GM23338 (cell line): ENCODE measurements at regions not wholly inside any gene's neighbourhood (a gene's known extent, or its start where the extent isn't known, plus 50 kb on each side); places are given as distances from the start of the nearest gene placed in this dataset.

ENCODE experiments used
- ATAC-seq: fragments of 200-7000 bp; cut with Tn5 transposase; 3 replicates; pipeline ENCODE4 v1.9.1; 2020
- DNase-seq: peaks from one replicate; pipeline ENCODE4 v3.0.0-alpha.2; 2015; ENCODE audit warnings: low spot score
- H2AFZ ChIP-seq: fragments of 200-600 bp; sonication (generic); 2 replicates; pipeline ENCODE4 v1.8.0; 2016; ENCODE audit warnings: antibody characterized with exemption, mild to moderate bottlenecking, moderate library complexity
- H3F3A ChIP-seq: fragments of 200-600 bp; sonication (generic); replicated peaks from 2 replicates; pipeline ENCODE4 v1.8.0; 2017; ENCODE audit warnings: antibody characterized with exemption, mixed run types, low read depth
- H3K27ac ChIP-seq: fragments of 200-600 bp; sonication (generic); 2 replicates; pipeline ENCODE4 v1.6.1; 2016; ENCODE audit warnings: low read depth
- H3K27me3 ChIP-seq: fragments of 200-600 bp; sonication (generic); 2 replicates; pipeline ENCODE4 v1.8.0; 2016; ENCODE audit warnings: mild to moderate bottlenecking, mixed run types, moderate library complexity; ENCODE audit not compliant: insufficient read depth
- H3K36me3 ChIP-seq: fragments of 200-600 bp; sonication (generic); 2 replicates; pipeline ENCODE4 v1.8.0; 2016; ENCODE audit warnings: mild to moderate bottlenecking; ENCODE audit not compliant: insufficient read depth
- H3K4me1 ChIP-seq: fragments of 200-600 bp; sonication (generic); 2 replicates; pipeline ENCODE4 v1.8.0; 2016; ENCODE audit warnings: mild to moderate bottlenecking, moderate library complexity; ENCODE audit not compliant: insufficient read depth
- H3K4me2 ChIP-seq: fragments of 200-600 bp; sonication (generic); 2 replicates; pipeline ENCODE4 v1.7.1; 2017; ENCODE audit warnings: mixed run types
- H3K4me3 ChIP-seq: fragments of 200-600 bp; sonication (generic); 2 replicates; pipeline ENCODE4 v1.6.1; 2016; ENCODE audit warnings: mixed run types
- H3K79me2 ChIP-seq: fragments of 200-600 bp; sonication (generic); replicated peaks from 2 replicates; pipeline ENCODE4 v1.8.0; 2017; ENCODE audit warnings: mild to moderate bottlenecking; ENCODE audit not compliant: insufficient read depth
- H3K9me2 ChIP-seq: fragments of 200-600 bp; sonication (generic); 2 replicates; pipeline ENCODE4 v1.8.0; 2017; ENCODE audit not compliant: insufficient read depth
- H4K20me1 ChIP-seq: fragments of 200-600 bp; sonication (generic); replicated peaks from 2 replicates; pipeline ENCODE4 v1.8.0; 2017; ENCODE audit warnings: mild to moderate bottlenecking; ENCODE audit not compliant: insufficient read depth
- H3K27ac Mint-ChIP-seq: 2 replicates; pipeline ENCODE4 v1.8.0; 2020; ENCODE audit warnings: inconsistent platforms, mild to moderate bottlenecking, moderate library complexity, mixed read lengths
- H3K27me3 Mint-ChIP-seq: 3 replicates; pipeline ENCODE4 v1.8.0; 2022; ENCODE audit warnings: low read depth, mild to moderate bottlenecking, moderate library complexity, mixed read lengths, inconsistent platforms; ENCODE audit not compliant: insufficient read depth, poor library complexity
- H3K36me3 Mint-ChIP-seq: 3 replicates; pipeline ENCODE4 v1.8.0; 2021; ENCODE audit warnings: low read depth, mild to moderate bottlenecking, inconsistent platforms, moderate library complexity, mixed read lengths
- H3K4me1 Mint-ChIP-seq: 3 replicates; pipeline ENCODE4 v1.8.0; 2020; ENCODE audit warnings: mild to moderate bottlenecking, inconsistent platforms, mixed read lengths
- H3K4me3 Mint-ChIP-seq: 3 replicates; pipeline ENCODE4 v1.8.0; 2021; ENCODE audit warnings: moderate library complexity, mild to moderate bottlenecking, inconsistent platforms, mixed read lengths
- H3K9me3 Mint-ChIP-seq: 3 replicates; pipeline ENCODE4 v1.8.0; 2020; ENCODE audit warnings: moderate library complexity, mild to moderate bottlenecking, inconsistent platforms, mixed read lengths
- EZH2 ChIP-seq: fragments of 200-600 bp; sonication (generic); IDR thresholded peaks from one replicate; pipeline ENCODE4 v1.8.0; 2017; ENCODE audit warnings: antibody characterized with exemption, mild to moderate bottlenecking, low read depth; ENCODE audit not compliant: unreplicated experiment
- NANOG ChIP-seq: IDR thresholded peaks from 2 replicates; pipeline ENCODE4 v1.6.1; 2016; ENCODE audit warnings: antibody characterized with exemption, borderline replicate concordance
- POLR2AphosphoS5 ChIP-seq: IDR thresholded peaks from 2 replicates; pipeline ENCODE4 v1.6.1; 2016; ENCODE audit warnings: antibody characterized with exemption, low read depth
- ZNF114 ChIP-seq: fragments of 250-450 bp; sonication (Bioruptor Pico); IDR thresholded peaks from 2 replicates; pipeline ENCODE4 v1.5.0; 2020; ENCODE audit warnings: mild to moderate bottlenecking, moderate library complexity
- TF ChIP-seq, protein P1 (sequence below): IDR thresholded peaks from one replicate; pipeline ENCODE4 v1.6.1; 2018; ENCODE audit warnings: antibody characterized with exemption; ENCODE audit not compliant: unreplicated experiment
- TF ChIP-seq, protein P2 (sequence below): fragments of 250-450 bp; sonication (Bioruptor Pico); IDR thresholded peaks from 2 replicates; pipeline ENCODE4 v1.5.0; 2020; ENCODE audit warnings: mild to moderate bottlenecking, moderate library complexity

DNA sequence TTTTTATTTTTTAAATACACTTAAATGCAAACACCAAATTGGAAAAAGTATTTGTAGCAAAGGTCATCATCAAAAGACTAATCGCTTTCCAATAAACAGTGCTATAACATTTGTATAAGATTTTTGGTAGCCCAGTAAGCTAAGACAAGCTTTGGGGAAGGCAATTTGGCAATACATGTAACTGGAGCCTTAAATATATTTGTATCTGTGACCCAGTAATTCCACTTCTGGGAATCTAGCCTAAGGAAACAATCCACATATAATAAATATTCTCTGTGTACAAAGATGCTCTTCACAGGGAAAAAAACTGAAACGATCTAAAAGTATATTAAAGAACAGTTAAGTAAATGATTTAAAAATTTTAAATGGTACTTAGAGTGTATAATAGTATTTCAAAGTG lies 65.5 kb upstream of the TJP1 start:
- peaks cover 8% of the 10 kb centered on the region for H3K27me3 Mint-ChIP-seq
- no peak for DNase-seq

More for the DNA sequence above, 65.5 kb upstream of the TJP1 start:
- H2AFZ ChIP-seq, result no peak overlapping the region
- peaks cover 12% of the 10 kb centered on the region; the same call in 1 of the 2 replicates for H3K9me2 ChIP-seq
- H3K4me1 ChIP-seq, result peaks cover 27% of the 10 kb centered on the region
- H3F3A ChIP-seq, result no peaks in the 10 kb centered on the region
- Mint-ChIP-seq H3K4me3 (no peak overlapping the region), H3K27ac (no peak overlapping the region), H3K9me3 (peaks cover 4% of the 10 kb centered on the region; the same call in 1 of the 3 replicates), H3K36me3 (peaks cover 5% of the 10 kb centered on the region; the same call in 1 of the 3 replicates), H3K4me1 (peaks cover 36% of the 10 kb centered on the region)
- H3K4me2 ChIP-seq, result no peak overlapping the region
- no peak for ATAC-seq
- TF ChIP-seq ZNF114 (CRISPR knock-in tag) (no peak), EZH2 (no peak), POLR2AphosphoS5 (no peak), NANOG (no peak)
- TF ChIP-seq, protein P1, sequence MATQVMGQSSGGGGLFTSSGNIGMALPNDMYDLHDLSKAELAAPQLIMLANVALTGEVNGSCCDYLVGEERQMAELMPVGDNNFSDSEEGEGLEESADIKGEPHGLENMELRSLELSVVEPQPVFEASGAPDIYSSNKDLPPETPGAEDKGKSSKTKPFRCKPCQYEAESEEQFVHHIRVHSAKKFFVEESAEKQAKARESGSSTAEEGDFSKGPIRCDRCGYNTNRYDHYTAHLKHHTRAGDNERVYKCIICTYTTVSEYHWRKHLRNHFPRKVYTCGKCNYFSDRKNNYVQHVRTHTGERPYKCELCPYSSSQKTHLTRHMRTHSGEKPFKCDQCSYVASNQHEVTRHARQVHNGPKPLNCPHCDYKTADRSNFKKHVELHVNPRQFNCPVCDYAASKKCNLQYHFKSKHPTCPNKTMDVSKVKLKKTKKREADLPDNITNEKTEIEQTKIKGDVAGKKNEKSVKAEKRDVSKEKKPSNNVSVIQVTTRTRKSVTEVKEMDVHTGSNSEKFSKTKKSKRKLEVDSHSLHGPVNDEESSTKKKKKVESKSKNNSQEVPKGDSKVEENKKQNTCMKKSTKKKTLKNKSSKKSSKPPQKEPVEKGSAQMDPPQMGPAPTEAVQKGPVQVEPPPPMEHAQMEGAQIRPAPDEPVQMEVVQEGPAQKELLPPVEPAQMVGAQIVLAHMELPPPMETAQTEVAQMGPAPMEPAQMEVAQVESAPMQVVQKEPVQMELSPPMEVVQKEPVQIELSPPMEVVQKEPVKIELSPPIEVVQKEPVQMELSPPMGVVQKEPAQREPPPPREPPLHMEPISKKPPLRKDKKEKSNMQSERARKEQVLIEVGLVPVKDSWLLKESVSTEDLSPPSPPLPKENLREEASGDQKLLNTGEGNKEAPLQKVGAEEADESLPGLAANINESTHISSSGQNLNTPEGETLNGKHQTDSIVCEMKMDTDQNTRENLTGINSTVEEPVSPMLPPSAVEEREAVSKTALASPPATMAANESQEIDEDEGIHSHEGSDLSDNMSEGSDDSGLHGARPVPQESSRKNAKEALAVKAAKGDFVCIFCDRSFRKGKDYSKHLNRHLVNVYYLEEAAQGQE, result no peak
- TF ChIP-seq, protein P2, sequence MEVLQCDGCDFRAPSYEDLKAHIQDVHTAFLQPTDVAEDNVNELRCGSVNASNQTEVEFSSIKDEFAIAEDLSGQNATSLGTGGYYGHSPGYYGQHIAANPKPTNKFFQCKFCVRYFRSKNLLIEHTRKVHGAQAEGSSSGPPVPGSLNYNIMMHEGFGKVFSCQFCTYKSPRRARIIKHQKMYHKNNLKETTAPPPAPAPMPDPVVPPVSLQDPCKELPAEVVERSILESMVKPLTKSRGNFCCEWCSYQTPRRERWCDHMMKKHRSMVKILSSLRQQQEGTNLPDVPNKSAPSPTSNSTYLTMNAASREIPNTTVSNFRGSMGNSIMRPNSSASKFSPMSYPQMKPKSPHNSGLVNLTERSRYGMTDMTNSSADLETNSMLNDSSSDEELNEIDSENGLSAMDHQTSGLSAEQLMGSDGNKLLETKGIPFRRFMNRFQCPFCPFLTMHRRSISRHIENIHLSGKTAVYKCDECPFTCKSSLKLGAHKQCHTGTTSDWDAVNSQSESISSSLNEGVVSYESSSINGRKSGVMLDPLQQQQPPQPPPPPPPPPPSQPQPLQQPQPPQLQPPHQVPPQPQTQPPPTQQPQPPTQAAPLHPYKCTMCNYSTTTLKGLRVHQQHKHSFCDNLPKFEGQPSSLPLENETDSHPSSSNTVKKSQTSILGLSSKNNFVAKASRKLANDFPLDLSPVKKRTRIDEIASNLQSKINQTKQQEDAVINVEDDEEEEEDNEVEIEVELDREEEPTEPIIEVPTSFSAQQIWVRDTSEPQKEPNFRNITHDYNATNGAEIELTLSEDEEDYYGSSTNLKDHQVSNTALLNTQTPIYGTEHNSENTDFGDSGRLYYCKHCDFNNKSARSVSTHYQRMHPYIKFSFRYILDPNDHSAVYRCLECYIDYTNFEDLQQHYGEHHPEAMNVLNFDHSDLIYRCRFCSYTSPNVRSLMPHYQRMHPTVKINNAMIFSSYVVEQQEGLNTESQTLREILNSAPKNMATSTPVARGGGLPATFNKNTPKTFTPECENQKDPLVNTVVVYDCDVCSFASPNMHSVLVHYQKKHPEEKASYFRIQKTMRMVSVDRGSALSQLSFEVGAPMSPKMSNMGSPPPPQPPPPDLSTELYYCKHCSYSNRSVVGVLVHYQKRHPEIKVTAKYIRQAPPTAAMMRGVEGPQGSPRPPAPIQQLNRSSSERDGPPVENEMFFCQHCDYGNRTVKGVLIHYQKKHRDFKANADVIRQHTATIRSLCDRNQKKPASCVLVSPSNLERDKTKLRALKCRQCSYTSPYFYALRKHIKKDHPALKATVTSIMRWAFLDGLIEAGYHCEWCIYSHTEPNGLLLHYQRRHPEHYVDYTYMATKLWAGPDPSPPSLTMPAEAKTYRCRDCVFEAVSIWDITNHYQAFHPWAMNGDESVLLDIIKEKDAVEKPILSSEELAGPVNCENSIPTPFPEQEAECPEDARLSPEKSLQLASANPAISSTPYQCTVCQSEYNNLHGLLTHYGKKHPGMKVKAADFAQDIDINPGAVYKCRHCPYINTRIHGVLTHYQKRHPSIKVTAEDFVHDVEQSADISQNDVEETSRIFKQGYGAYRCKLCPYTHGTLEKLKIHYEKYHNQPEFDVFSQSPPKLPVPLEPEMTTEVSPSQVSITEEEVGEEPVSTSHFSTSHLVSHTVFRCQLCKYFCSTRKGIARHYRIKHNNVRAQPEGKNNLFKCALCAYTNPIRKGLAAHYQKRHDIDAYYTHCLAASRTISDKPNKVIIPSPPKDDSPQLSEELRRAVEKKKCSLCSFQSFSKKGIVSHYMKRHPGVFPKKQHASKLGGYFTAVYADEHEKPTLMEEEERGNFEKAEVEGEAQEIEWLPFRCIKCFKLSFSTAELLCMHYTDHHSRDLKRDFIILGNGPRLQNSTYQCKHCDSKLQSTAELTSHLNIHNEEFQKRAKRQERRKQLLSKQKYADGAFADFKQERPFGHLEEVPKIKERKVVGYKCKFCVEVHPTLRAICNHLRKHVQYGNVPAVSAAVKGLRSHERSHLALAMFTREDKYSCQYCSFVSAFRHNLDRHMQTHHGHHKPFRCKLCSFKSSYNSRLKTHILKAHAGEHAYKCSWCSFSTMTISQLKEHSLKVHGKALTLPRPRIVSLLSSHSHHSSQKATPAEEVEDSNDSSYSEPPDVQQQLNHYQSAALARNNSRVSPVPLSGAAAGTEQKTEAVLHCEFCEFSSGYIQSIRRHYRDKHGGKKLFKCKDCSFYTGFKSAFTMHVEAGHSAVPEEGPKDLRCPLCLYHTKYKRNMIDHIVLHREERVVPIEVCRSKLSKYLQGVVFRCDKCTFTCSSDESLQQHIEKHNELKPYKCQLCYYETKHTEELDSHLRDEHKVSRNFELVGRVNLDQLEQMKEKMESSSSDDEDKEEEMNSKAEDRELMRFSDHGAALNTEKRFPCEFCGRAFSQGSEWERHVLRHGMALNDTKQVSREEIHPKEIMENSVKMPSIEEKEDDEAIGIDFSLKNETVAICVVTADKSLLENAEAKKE (CRISPR knock-in tag), result no peak
- H3K36me3 ChIP-seq, result no peaks in the 10 kb centered on the region
- H3K27me3 ChIP-seq, result no peaks in the 10 kb centered on the region
- H3K79me2 ChIP-seq, result no peaks in the 10 kb centered on the region
- no peaks in the 10 kb centered on the region for H4K20me1 ChIP-seq
- no peak overlapping the region for H3K27ac ChIP-seq
- no peak overlapping the region for H3K4me3 ChIP-seq
